PFSK-1 (cell line): ENCODE measurements at regions not wholly inside any gene's neighbourhood (a gene's known extent, or its start where the extent isn't known, plus 50 kb on each side); places are given as distances from the start of the nearest gene placed in this dataset.

Experiments used
- FOXP2 ChIP-seq: optimal IDR thresholded peaks from 2 replicates; pipeline ENCODE3; 2011; ENCODE audit warnings: borderline replicate concordance, control low read depth, inconsistent platforms; ENCODE audit not compliant: insufficient read depth; ENCODE audit errors: extremely low read length, extremely low read depth
- POLR2AphosphoS5 ChIP-seq: IDR thresholded peaks from 2 replicates; pipeline ENCODE4 v1.6.1; 2012; ENCODE audit warnings: low read depth, mild to moderate bottlenecking, control low read depth, low read length, moderate library complexity
- REST ChIP-seq, 2 experiments: IDR thresholded peaks; 2 replicates each; pipeline versions ENCODE4 v1.6.1 to v1.8.0; 2011 to 2012; ENCODE audit warnings: low read depth in 2 of 2, low read length in 2 of 2, control low read depth in 1 of 2, inconsistent platforms in 1 of 2, mild to moderate bottlenecking in 1 of 2, moderate library complexity in 1 of 2; ENCODE audit not compliant: insufficient read depth in 1 of 2
- SIN3A ChIP-seq: IDR thresholded peaks from 2 replicates; pipeline ENCODE4 v1.6.1; 2012; ENCODE audit warnings: mild to moderate bottlenecking, low read length, moderate library complexity, borderline replicate concordance; ENCODE audit not compliant: insufficient read depth
- TAF1 ChIP-seq: IDR thresholded peaks from 2 replicates; pipeline ENCODE4 v1.6.1; 2012; ENCODE audit warnings: low read length, control low read depth, borderline replicate concordance; ENCODE audit not compliant: insufficient read depth

- no peak for TF ChIP-seq TAF1
- TF ChIP-seq SIN3A, result no peak
- no peak for TF ChIP-seq FOXP2
- no peak for TF ChIP-seq POLR2AphosphoS5
- no peak for TF ChIP-seq REST (IDR thresholded peaks at IDR 0.05; ENCODE audit: insufficient read depth in 1 of 2, low read depth in 2 of 2, low read length in 2 of 2)
Observed at GRCh38 chrY:19502169-19503091, 242.1 kb downstream of the KDM5D start.
